ENCODE measurements at regions not wholly inside any gene's neighbourhood (a gene's known extent, or its start where the extent isn't known, plus 50 kb on each side); places are given as distances from the start of the nearest gene placed in this dataset.

DNA sequence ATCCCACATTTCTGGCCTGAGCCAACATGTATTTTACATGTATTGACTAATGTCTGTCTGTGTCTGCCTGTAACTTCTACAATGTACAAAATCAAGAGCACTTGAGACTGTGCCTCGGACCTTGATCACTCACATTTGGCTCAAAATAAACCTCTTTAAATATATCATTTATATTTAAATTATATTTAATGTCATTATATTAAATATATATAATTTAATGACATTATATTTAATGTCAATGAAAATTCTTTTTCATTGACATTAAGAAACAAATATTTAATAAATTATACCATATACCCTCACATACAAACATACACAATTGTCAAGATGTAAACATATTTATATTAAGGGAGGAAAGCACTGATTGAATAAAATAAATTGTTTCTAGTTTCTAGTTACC is 1099.8 kb upstream of the CDH18 start:
- H3K9me3 ChIP-seq = peaks cover 0 to 7% (median 0%) of the 10 kb centered on the region in 11 donors
- H3K4me1 ChIP-seq = no peaks in the 10 kb centered on the region
- no peak overlapping the region for H3K4me3 ChIP-seq
- TF ChIP-seq CTCF (IDR thresholded peaks at IDR 0.05) = no peak
- no peak overlapping the region for H3K27ac ChIP-seq
- WGBS, 2 donors = 66 to 85% methylated on average over 1 of the region's 1 CpG
- no peak for ATAC-seq
- no peaks in the 10 kb centered on the region for H3K27me3 ChIP-seq
- intact Hi-C loops (cut with DNase I) = no loop called here
- H3K36me3 ChIP-seq = no peaks in the 10 kb centered on the region
- no peak for DNase-seq

DNA sequence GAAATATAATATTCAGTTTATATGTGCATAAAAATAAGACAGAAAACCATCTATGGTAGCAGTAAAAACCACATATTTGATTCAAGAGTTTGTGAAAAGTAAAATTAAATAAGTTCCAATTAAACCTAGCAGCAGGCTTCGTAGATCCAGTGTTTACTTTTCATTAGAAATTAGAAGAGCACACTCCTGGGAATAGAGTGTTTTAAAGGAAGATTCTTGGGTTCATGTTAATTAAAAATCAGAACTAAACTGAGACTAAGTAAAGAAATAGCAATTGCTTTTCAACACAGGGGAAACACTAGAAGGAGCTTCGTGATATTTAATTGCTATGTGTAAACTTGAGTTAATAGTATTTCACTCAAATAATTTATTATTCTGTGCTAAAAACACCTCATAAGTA is 1097.8 kb upstream of the CDH18 start:
- Histone ChIP-seq H3K9me3 (peaks cover 0 to 13% (median 0%) of the 10 kb centered on the region in 11 donors), H3K4me3 (no peak overlapping the region), H3K27me3 (no peaks in the 10 kb centered on the region), H3K4me1 (no peaks in the 10 kb centered on the region), H3K27ac (no peak overlapping the region), H3K36me3 (no peaks in the 10 kb centered on the region)
- no peak for DNase-seq
- WGBS, 2 donors = 63 to 66% methylated on average over 2 of the region's 2 CpGs
- no peak for ATAC-seq
- TF ChIP-seq CTCF (IDR thresholded peaks at IDR 0.05) = no peak
- intact Hi-C loops (cut with DNase I) = no loop called here

GRCh38 chr5:21071986-21072385 is 1084.0 kb upstream of the CDH18 start:
- Histone ChIP-seq H3K27ac (no peak overlapping the region), H3K9me3 (peaks cover 0 to 7% (median 0%) of the 10 kb centered on the region in 11 donors), H3K4me3 (no peak overlapping the region), H3K27me3 (no peaks in the 10 kb centered on the region), H3K4me1 (no peaks in the 10 kb centered on the region), H3K36me3 (no peaks in the 10 kb centered on the region)
- 61 to 68% methylated on average over 5 of the region's 5 CpGs for WGBS, 2 donors
- intact Hi-C loops (cut with DNase I) = no loop called here
- no peak for DNase-seq
- ATAC-seq = no peak
- no peak for TF ChIP-seq CTCF (IDR thresholded peaks at IDR 0.05)

GRCh38 chr5:21071421-21071820 is 1083.4 kb upstream of the CDH18 start:
- WGBS, 2 donors = 73 to 76% methylated on average over 4 of the region's 4 CpGs
- no peak for DNase-seq
- Histone ChIP-seq H3K27me3 (no peaks in the 10 kb centered on the region), H3K27ac (no peak overlapping the region), H3K9me3 (peaks cover 0 to 7% (median 0%) of the 10 kb centered on the region in 11 donors), H3K4me3 (no peak overlapping the region), H3K36me3 (no peaks in the 10 kb centered on the region), H3K4me1 (no peaks in the 10 kb centered on the region)
- ATAC-seq = no peak
- intact Hi-C loops (cut with DNase I) = no loop called here
- no peak for TF ChIP-seq CTCF (IDR thresholded peaks at IDR 0.05)

DNA sequence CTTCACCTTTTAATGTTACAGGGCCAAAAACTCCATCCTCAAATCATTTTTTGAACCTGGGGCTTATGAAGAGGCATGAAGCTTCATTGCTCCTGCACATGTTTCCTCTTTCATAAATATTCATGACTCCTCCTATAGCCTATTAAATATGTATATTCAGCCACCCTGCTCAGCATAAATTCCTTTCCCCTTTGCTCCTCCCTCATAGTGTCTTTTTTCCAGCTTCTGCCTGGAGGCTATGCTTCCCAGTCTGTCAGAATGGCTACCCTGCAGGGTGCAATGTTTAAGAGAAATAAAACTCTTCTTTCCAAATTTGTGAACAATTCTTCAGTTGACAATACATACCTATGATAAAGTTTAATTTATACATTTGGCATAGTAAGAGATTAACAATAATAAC is 1082.9 kb upstream of the CDH18 start:
- intact Hi-C loops (cut with DNase I) = no loop called here
- no peak for ATAC-seq

More for the DNA sequence above, 1082.9 kb upstream of the CDH18 start:
- Histone ChIP-seq H3K27ac (no peak overlapping the region), H3K4me3 (no peak overlapping the region), H3K4me1 (no peaks in the 10 kb centered on the region), H3K9me3 (peaks cover 0 to 7% (median 0%) of the 10 kb centered on the region in 11 donors), H3K36me3 (no peaks in the 10 kb centered on the region), H3K27me3 (no peaks in the 10 kb centered on the region)
- TF ChIP-seq CTCF (IDR thresholded peaks at IDR 0.05) = no peak
- DNase-seq = no peak
